ENCODE measurements at regions not wholly inside any gene's neighbourhood (a gene's known extent, or its start where the extent isn't known, plus 50 kb on each side); places are given as distances from the start of the nearest gene placed in this dataset.

DNA sequence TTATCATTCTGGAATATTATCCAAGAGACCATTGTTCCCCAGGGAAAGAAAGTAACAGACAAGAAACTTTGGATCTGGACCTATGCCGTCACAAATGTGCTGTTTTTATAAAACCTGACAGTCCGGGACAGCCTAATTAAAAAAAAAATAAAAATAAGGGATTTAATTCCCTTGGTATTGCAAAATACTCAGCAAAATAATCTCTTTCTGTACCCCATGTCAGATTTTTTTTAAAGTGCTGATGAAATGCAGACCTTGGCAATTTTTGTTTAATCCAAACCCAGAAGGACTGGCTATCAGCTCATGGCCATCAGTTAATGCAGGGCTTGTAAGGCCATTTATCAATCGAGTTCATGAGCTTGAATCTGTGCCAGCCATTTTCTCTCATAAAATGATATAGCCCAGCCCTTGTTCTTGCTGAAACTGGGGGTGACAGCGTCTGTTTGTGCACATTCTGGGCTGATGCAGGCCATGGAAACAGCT is 162.7 kb upstream of the S1PR3 start:
- TF ChIP-seq POLR2AphosphoS5 (IDR thresholded peaks at IDR 0.05; ENCODE audit: low read depth, low read length), result no peak
- TF ChIP-seq POLR2A (IDR thresholded peaks at IDR 0.05; ENCODE audit: low read depth, low read length), result no peak
- no peak for TF ChIP-seq TAF1 (IDR thresholded peaks at IDR 0.05; ENCODE audit: low read depth, low read length)
- no peak for TF ChIP-seq PAX5 (IDR thresholded peaks at IDR 0.05; ENCODE audit: insufficient read depth, low read length, severe bottlenecking)
- TF ChIP-seq POU2F2 (IDR thresholded peaks at IDR 0.05; ENCODE audit: low read depth, low read length), result no peak

Data from GM12891 (cell line).